GM18519 (cell line): ENCODE measurements at regions not wholly inside any gene's neighbourhood (a gene's known extent, or its start where the extent isn't known, plus 50 kb on each side); places are given as distances from the start of the nearest gene placed in this dataset.
"Not testable (repeated sequence)": the region's sequence is repeated elsewhere in the genome, so short reads cannot be mapped to it uniquely, and the experiment has no call there.

ENCODE experiments used
- ATAC-seq: cut with Tn5 transposase; IDR thresholded peaks from one replicate; pipeline ENCODE4 v1.9.1; 2021; ENCODE audit warnings: mild to moderate bottlenecking, moderate library complexity; ENCODE audit not compliant: unreplicated experiment, low FRiP score

DNA sequence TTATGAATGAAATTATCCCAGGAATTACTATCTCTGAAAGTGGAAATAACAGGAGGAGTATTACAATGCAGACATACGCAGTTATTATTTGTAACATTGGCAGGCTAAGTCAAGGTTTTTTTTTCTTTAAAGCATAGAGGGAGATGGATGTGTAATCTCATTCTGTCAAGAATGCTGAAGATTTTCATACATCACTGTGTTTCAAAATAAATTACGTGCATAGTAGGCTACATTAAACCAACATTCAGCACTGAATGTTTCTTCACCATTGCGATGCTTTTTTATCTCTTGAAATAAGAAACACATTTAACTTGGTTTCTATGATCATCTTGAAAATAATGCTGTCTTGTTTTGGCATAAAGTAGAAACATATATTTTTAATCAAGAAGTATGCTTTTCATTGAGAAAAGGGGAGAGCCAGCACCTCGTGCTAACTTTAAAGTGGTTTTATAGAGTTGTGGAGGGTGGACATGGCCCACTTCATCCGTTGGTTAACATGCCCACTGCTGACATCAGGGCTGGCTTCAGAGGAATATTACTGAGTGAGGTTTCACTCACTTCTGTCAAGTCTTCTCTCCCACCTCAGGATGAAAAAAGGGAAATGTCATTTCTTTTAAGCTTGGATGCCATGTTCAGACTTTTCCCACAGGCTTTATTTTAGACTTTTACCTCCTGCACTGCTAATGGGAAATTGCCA lies 203.6 kb upstream of the MEF2C start:
- no peak for ATAC-seq

DNA sequence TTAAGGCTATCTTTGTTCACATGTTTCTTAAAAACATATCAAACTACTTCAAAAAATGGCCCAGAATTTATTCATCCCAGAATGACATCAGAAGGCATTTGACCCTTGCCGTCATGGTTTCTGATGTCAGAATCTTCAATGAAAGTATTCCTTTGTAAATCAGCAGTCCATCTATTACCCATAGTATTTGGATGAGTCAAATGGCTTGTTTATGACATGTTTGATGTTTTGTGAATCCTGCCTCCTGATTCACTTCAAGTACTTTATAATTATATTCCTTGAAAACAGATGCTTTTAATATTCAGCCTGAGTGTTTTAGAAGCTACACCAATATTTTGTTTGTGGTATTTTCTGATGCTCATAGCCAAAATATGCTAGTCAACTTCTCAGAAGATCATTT lies 200.8 kb upstream of the MEF2C start:
- no peak for ATAC-seq

DNA sequence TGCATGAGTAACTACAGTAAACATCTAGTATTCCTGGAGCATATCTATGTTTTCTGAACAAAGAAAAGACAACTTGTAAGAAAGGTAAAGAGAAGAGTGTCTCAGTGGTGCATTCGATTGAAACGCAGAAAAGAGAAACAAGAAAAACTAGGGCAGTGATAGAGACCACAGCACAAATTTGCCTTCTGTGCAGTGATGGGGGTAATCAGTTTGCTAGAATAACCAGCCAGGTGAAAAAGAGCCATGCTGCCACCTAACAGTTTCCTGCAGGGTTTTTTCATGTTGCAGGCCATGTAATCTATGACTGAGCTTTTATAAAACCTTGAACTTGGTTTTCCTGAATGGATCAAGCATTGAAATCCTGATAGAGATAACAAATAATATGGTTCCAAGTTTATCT lies 198.4 kb upstream of the MEF2C start:
- ATAC-seq = peak; percentile 59

DNA sequence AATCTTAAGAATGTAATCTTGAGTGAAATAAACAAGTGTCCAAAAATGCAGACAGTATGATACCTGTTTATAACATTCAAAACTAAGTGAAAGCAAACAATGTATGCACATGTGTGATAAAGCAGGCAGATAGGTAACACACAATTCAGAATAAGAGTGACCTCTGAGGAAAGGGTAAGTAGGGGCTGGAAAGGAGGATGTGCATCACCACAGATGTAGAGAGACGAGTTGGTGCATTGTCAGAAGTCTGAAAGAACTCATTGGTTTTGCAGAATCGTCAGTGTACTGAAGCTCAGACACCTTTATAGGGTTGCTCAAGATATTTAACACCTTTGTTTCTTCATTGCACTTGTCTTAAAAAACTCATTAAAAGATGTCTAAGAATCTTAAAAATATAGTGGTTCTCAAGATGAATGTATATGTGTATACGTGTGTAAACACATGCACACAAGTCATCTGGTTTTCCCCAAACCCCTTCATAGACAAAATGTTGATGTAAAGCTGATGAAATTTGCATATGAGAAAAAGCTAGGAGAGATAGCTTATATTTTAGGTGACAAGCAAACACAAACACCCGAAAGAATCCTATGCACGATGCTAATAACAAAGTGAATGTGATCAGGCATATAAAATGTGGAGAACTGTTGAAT lies 197.6 kb upstream of the MEF2C start:
- ATAC-seq = peak; percentile 56

DNA sequence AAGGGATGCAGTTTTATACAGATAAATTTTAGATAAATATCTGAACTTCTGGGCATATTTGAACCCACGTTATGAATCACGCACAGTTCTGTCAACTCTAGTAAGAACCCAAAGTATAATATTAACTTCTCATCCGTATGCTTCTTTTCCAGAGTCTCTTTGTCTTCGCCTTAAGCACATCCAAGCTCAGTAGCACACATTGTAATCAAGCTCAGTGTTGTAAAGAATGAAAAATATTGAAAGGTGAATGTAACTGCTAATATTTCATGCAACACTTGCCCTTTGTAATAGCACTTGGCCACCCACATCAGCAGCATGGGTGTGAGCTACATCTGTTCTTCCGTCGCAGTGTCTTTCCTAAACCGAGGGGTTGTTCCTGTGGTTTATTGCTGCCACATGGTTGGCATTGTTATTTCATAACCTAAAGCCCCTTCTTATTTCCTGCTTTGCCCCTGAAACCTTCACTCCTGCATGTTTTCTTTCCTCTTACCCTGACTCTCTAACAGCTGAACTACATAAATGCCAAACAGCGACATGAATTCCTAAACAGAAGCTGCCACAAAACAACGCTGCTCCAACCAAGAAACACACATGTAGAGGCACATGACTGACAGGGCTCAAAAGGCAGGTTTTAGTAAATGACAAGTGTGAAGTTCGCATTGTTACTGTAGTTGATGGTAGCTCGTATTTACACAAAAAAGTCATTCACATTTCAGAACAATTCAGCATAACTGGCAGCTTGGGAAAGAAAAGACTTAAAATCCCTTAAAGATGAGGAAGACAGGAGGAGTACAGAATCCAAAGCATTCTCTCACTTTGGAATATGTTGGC lies 190.1 kb upstream of the MEF2C start:
- ATAC-seq = no peak

DNA sequence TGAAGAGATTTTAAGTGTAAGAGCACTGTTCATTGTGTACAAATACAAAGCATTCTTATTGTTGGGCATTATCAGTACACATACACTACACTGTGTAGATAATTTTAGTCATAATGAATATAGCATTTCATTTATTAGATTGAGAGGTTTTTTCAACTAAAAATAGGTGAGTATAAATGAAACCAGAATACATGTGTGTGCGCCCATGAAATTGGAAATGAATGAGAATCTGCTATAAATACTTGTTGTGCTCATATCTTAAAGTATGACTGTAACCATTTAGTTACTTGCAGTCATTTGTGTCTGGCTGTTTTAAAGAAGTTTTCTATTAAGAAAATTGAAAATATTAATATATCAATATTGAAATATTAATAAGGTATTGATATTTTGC lies 189.0 kb upstream of the MEF2C start:
- peak; percentile 78 for ATAC-seq

DNA sequence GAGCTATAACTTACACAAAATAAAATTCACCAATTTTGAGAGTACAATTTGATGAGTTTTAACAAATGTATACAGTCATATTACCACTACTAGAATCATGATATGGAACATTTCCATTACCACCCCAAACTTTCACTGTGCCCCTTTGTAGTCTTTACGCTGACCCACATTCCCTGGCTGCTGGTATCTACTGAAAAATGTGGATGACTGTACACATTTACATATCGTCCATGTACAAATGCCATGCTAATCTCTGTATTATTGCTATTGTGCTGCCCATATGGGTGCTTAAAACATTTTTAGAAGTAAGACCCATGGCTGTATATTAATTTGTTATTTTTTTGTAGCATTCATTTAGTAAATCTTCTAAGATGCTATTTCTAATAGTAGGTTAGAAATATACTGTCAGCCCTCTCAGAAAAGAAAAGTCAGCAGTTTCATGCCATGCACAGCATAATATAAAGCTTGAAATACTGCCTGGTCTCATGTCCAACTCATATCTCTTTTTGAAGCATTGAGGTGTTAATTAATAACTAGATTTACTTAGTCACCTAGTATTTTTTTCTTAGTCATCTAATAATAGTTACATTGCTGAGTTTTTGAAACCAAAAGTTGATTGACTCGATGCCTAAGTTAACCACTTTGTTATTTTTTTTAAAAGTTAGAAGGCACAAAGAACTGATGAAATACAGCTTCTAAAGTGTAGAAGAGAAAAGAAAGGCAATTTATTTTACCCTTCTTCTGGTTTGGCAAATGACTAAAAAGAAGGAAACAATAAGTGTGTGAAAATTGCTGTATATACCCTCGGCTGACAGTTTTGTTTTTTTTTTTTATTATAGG lies 188.3 kb upstream of the MEF2C start:
- peak; percentile 27 for ATAC-seq

DNA sequence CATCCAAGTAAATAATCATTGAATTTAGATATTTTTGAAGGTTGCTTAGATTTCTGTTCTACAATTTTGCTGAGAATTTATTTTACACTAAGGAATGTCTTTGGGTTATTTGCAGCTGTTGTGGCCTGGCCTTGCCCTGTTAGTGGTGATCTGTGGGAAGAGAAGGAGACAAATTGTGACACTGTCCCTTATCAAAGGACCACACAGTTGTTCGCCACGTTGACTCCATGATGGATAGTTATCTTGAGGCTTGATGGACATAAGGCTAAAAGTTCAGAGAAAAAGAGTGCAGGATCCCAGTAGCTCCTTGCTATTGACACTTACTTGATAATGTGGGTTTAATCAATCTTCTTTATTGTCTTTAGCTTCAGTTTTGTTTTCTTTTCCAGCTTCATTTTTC lies 186.6 kb upstream of the MEF2C start:
- no peak for ATAC-seq

DNA sequence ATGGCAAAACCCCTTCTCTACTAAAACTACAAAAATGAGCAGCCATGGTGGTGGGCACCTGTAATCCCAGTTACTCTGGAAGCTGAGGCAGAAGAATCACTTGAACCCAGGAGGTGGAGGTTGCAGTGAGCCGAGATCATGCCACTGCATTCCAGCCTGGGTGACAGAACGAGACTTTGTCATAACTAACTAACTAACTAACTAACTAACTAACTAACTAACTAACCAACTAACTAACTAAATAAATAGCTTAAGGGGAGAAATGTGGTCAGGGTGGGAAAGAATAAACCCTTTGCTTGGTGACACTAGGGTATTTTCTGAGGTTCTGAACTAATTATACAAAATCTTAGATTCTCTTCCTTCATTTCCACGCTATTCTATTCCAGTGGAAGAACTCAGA lies 184.4 kb upstream of the MEF2C start:
- ATAC-seq = no peak

DNA sequence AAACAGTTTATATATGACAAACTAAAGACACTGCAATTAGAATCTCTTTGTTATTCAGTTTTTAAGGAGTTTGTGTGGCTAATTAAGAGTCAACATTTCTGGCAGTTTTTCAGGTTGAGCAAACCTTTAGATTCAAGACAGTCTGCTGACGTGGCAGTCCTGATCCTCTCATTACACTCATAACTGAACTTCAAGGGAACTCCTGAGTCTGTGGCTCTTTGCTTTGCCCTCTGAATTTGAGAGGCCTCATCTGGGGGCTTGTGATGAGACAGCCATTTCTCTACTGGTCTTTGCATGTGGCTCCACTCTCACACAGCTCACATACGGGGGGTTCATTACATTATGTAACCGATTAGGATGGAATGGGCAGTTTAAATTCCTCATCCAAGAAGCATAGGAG lies 182.9 kb upstream of the MEF2C start:
- ATAC-seq = peak; percentile 72

DNA sequence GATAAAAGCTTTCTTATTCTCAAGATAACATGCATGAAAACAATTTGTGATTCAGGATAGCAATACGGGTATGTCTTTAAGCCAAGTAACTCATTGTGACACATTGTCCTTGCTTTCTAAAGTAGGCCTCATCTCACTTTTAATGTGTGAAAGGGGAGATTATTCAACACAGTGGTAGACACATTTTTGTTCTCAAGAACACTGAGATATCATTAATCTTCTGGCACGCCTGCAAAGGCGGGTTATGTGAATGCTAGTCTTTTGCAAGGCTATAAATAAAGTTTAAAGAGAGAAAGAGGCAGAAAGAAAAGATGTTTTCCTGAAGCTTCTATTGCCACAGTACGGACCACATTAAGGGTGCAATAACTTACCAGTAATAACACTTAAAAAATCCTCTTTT lies 181.8 kb upstream of the MEF2C start:
- no peak for ATAC-seq

DNA sequence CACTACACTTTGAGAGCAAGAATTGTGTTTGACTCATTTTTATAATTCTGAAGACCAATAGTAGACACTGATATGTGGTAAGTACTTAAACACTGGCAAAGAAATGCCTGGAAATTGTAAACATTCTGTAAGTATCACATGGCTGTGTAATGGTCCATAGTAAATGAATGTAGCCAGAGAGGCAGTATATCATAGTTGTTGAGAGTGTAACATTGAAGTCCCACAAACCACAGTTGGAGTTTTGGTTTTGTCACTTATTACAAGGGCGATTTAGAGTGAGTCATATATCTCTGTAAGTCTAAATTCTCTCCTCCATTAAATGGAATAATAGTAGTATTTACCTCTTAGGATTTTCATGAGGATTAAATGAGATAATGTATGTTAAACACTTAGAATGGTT lies 181.1 kb upstream of the MEF2C start:
- ATAC-seq = no peak

DNA sequence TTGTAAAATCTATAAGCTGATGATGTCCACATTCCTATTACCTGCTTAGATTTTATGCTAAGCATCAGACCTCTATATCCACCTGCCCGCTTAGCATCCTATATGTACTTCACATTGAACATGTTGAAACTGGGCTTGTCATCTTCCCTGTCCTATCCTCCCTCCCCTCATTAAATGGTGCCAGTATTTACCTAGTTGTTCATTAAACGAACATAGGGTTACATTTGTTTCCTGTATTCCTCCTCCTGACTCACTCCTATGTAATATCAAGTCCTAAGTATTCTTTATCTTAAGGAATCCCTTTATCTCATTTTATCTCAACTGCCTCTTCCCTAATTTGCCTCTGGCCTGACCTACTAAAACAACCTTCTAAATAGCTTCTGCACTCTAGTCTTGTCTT lies 177.8 kb upstream of the MEF2C start:
- ATAC-seq = no peak

DNA sequence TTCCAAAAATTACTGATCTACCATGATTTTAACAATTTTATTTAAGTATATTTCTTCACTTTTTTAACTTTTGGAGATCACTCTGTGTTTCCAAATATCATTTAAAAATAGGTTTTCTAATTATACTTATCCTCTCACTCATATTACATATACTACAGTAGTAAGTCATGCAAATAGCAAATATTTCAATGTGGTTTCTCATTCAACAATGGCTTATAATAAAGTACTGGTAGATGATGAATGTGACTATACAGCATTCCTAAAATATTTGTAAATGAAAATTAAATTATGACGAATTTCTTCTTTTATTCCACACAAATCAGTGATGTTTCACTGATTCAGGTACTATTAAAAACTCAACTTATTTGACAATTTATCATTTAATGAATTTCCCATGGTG lies 176.3 kb upstream of the MEF2C start:
- ATAC-seq = no peak

DNA sequence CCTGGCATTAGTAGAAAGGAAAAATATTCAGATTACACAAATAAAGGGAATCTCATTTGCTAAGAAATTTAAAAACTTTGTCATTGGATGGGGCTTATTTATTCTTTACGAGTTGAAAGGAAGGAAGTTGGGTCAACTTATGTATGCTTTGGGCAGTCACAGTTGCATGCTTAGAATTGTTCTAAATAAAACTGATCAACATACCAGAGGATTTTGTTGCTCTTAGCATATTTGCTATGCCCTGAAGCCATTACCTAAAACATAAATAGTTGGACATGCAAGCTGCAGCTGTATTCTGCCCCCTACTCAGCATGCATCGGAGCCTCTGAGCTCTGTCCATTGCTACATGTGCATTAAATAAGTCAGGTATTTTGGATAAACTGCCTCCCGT lies 172.7 kb upstream of the MEF2C start:
- no peak for ATAC-seq

DNA sequence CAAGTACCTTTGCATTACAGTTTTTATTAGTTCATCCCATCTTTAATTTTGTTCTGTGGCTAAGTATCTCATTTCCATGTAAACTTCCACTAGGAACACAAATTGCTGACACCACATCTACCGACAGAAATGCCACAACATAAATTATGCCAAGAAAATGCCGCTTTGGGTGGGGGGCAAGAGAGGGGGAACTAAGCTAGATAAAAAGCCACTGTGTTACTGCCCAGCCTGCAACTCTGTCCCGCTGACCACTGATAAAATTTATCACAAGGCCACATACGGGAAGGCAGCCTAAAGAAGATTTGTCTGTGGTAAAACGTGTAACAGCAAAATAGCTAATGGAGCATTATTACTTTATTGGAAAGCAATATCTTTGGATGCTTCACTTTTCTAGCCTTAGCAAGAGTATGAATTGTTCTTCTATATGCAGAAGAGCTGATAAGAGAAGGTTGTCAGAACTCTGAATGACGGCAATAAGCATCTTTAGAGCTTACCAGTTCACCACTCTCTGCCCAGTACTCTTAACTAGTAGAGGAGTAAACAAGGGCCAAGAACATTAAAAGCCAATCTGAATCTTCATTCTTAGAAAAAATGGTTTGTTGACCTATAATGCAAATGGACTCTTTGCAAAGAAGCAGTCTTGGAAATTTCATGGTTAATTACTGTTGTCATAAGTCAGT lies 172.2 kb upstream of the MEF2C start:
- no peak for ATAC-seq

DNA sequence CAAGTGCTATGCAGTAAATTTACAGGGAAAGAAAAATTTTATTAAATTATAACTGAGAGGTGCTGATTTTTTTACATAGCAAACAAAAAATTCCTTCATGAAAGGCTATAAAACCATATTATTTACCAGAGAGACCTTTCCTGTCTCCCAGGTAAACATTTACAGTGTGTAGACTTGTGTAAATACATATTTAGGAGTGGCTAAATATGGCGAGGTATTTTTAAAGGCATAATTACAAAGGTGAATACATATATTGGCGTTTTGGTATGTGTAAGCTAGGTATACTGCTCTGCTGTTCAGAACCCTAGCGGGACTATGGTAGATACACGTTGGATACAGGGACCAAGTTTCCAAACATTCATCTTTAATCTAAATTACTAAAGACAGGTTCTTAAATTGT lies 170.6 kb upstream of the MEF2C start:
- no peak for ATAC-seq

DNA sequence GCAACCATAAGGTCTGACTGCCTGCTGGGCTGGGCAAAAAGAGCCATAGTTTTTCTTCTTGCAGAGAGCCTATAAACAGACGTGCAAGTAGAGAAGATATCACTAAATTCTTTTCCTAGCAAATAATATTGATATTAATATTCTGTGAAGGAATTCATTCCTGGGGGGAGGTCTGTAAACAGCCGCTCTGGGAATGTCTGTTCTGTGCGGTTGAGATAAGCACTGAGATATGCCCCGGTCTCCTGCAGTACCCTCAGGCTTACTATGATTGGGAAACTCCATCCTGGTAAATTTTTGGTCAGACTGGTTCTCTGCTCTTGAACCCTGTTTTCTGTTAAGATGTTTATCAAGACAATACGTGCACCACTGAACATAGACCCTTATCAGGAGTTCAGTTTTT lies 167.1 kb upstream of the MEF2C start:
- not testable (repeated sequence) for ATAC-seq

DNA sequence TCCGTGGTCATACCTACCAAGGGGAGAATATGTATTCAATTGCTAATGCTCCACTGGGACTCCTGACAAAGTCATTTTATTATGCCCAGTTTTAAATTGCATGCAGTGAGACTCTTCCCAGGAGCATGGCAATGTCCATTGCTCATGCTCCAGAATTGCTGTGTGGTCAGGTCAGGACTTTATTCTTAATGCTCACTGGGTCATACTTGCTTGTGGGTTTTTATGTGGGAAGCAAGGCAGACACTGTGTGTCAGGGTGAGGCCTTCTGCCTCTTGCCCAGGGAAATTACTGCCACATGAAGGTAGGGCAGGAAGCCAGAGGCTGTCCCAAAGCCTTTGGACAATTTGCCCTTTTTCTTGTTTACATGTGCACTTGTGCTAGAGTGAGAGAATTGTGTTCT lies 164.6 kb upstream of the MEF2C start:
- no peak for ATAC-seq

DNA sequence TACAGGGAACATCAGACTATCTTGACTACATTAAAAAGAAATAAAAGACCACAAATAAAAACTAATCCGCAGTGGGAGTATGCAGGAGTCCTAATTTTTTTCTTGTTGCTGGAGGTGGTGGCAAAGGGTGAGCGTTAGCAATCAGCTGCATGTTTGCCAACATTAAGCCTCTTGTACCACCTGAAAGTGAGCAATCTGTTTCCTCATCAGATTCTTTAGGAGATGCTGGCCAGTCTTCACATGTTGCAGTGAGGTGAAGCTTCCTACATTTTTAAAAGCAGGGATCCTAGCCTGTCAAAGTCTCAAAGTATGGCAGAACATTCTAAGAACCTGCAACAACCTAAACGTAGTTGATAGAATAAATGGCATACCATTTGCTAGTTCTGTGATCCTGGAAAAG lies 162.2 kb upstream of the MEF2C start:
- no peak for ATAC-seq
